GM23338 (cell line): ENCODE measurements at regions not wholly inside any gene's neighbourhood (a gene's known extent, or its start where the extent isn't known, plus 50 kb on each side); places are given as distances from the start of the nearest gene placed in this dataset.

Source experiments
- ATAC-seq: fragments of 200-7000 bp; cut with Tn5 transposase; 3 replicates; pipeline ENCODE4 v1.9.1; 2020
- DNase-seq: peaks from one replicate; pipeline ENCODE4 v3.0.0-alpha.2; 2015; ENCODE audit warnings: low spot score
- H2AFZ ChIP-seq: fragments of 200-600 bp; sonication (generic); 2 replicates; pipeline ENCODE4 v1.8.0; 2016; ENCODE audit warnings: antibody characterized with exemption, mild to moderate bottlenecking, moderate library complexity
- H3F3A ChIP-seq: fragments of 200-600 bp; sonication (generic); replicated peaks from 2 replicates; pipeline ENCODE4 v1.8.0; 2017; ENCODE audit warnings: antibody characterized with exemption, mixed run types, low read depth
- H3K27ac ChIP-seq: fragments of 200-600 bp; sonication (generic); 2 replicates; pipeline ENCODE4 v1.6.1; 2016; ENCODE audit warnings: low read depth
- H3K27me3 ChIP-seq: fragments of 200-600 bp; sonication (generic); 2 replicates; pipeline ENCODE4 v1.8.0; 2016; ENCODE audit warnings: mild to moderate bottlenecking, mixed run types, moderate library complexity; ENCODE audit not compliant: insufficient read depth
- H3K36me3 ChIP-seq: fragments of 200-600 bp; sonication (generic); 2 replicates; pipeline ENCODE4 v1.8.0; 2016; ENCODE audit warnings: mild to moderate bottlenecking; ENCODE audit not compliant: insufficient read depth
- H3K4me1 ChIP-seq: fragments of 200-600 bp; sonication (generic); 2 replicates; pipeline ENCODE4 v1.8.0; 2016; ENCODE audit warnings: mild to moderate bottlenecking, moderate library complexity; ENCODE audit not compliant: insufficient read depth
- H3K4me2 ChIP-seq: fragments of 200-600 bp; sonication (generic); 2 replicates; pipeline ENCODE4 v1.7.1; 2017; ENCODE audit warnings: mixed run types
- H3K4me3 ChIP-seq: fragments of 200-600 bp; sonication (generic); 2 replicates; pipeline ENCODE4 v1.6.1; 2016; ENCODE audit warnings: mixed run types
- H3K79me2 ChIP-seq: fragments of 200-600 bp; sonication (generic); replicated peaks from 2 replicates; pipeline ENCODE4 v1.8.0; 2017; ENCODE audit warnings: mild to moderate bottlenecking; ENCODE audit not compliant: insufficient read depth
- H3K9me2 ChIP-seq: fragments of 200-600 bp; sonication (generic); 2 replicates; pipeline ENCODE4 v1.8.0; 2017; ENCODE audit not compliant: insufficient read depth
- H4K20me1 ChIP-seq: fragments of 200-600 bp; sonication (generic); replicated peaks from 2 replicates; pipeline ENCODE4 v1.8.0; 2017; ENCODE audit warnings: mild to moderate bottlenecking; ENCODE audit not compliant: insufficient read depth
- H3K27ac Mint-ChIP-seq: 2 replicates; pipeline ENCODE4 v1.8.0; 2020; ENCODE audit warnings: inconsistent platforms, mild to moderate bottlenecking, moderate library complexity, mixed read lengths
- H3K27me3 Mint-ChIP-seq: 3 replicates; pipeline ENCODE4 v1.8.0; 2022; ENCODE audit warnings: low read depth, mild to moderate bottlenecking, moderate library complexity, mixed read lengths, inconsistent platforms; ENCODE audit not compliant: insufficient read depth, poor library complexity
- H3K36me3 Mint-ChIP-seq: 3 replicates; pipeline ENCODE4 v1.8.0; 2021; ENCODE audit warnings: low read depth, mild to moderate bottlenecking, inconsistent platforms, moderate library complexity, mixed read lengths
- H3K4me1 Mint-ChIP-seq: 3 replicates; pipeline ENCODE4 v1.8.0; 2020; ENCODE audit warnings: mild to moderate bottlenecking, inconsistent platforms, mixed read lengths
- H3K4me3 Mint-ChIP-seq: 3 replicates; pipeline ENCODE4 v1.8.0; 2021; ENCODE audit warnings: moderate library complexity, mild to moderate bottlenecking, inconsistent platforms, mixed read lengths
- H3K9me3 Mint-ChIP-seq: 3 replicates; pipeline ENCODE4 v1.8.0; 2020; ENCODE audit warnings: moderate library complexity, mild to moderate bottlenecking, inconsistent platforms, mixed read lengths
- CTCF ChIP-seq, 2 experiments: fragments of 200-600 bp in 1 of 2; sonication (generic) in 1 of 2; conservative IDR thresholded peaks; 2 replicates each; pipeline versions ENCODE4 v1.5.1 to v1.6.1; 2016 to 2017; ENCODE audit warnings: antibody characterized with exemption in 2 of 2, low read depth in 2 of 2, mild to moderate bottlenecking in 2 of 2, moderate library complexity in 1 of 2
- ETS1 ChIP-seq: IDR thresholded peaks from 2 replicates; pipeline ENCODE4 v1.6.1; 2016; ENCODE audit warnings: antibody characterized with exemption
- EZH2 ChIP-seq: fragments of 200-600 bp; sonication (generic); IDR thresholded peaks from one replicate; pipeline ENCODE4 v1.8.0; 2017; ENCODE audit warnings: antibody characterized with exemption, mild to moderate bottlenecking, low read depth; ENCODE audit not compliant: unreplicated experiment
- EZH2phosphoT487 ChIP-seq: fragments of 200-600 bp; sonication (generic); IDR thresholded peaks from one replicate; pipeline ENCODE4 v1.8.1; 2018; ENCODE audit warnings: antibody characterized with exemption; ENCODE audit not compliant: unreplicated experiment
- JUNB ChIP-seq: IDR thresholded peaks from one replicate; pipeline ENCODE4 v1.6.1; 2016; ENCODE audit warnings: antibody characterized with exemption; ENCODE audit not compliant: unreplicated experiment
- POLR2AphosphoS5 ChIP-seq: IDR thresholded peaks from 2 replicates; pipeline ENCODE4 v1.6.1; 2016; ENCODE audit warnings: antibody characterized with exemption, low read depth
- REST ChIP-seq: IDR thresholded peaks from one replicate; pipeline ENCODE4 v1.6.1; 2018; ENCODE audit warnings: antibody characterized with exemption; ENCODE audit not compliant: unreplicated experiment
- STAT1 ChIP-seq: IDR thresholded peaks from one replicate; pipeline ENCODE4 v1.6.1; 2016; ENCODE audit warnings: antibody characterized with exemption; ENCODE audit not compliant: unreplicated experiment

- H3K4me3 Mint-ChIP-seq, result no peak overlapping the region
- Histone ChIP-seq H3K36me3 (no peaks in the 10 kb centered on the region), H3F3A (no peaks in the 10 kb centered on the region), H3K79me2 (no peaks in the 10 kb centered on the region), H3K4me2 (no peak overlapping the region), H2AFZ (no peak overlapping the region), H3K4me3 (no peak overlapping the region), H3K27me3 (no peaks in the 10 kb centered on the region), H4K20me1 (no peaks in the 10 kb centered on the region), H3K4me1 (no peaks in the 10 kb centered on the region), H3K27ac (no peak overlapping the region), H3K9me2 (no peaks in the 10 kb centered on the region)
- no peak overlapping the region for H3K27ac Mint-ChIP-seq
- ATAC-seq (peak; percentile 100), DNase-seq (peak; percentile 81)
- no peaks in the 10 kb centered on the region for H3K27me3 Mint-ChIP-seq
- H3K9me3 Mint-ChIP-seq, result peaks cover 16% of the 10 kb centered on the region
- H3K36me3 Mint-ChIP-seq, result peaks cover 9% of the 10 kb centered on the region; the same call in 2 of the 3 replicates
- no peaks in the 10 kb centered on the region for H3K4me1 Mint-ChIP-seq
- TF ChIP-seq JUNB (no peak), REST (no peak), EZH2phosphoT487 (no peak), CTCF (conservative IDR thresholded peaks at IDR 0.05; ENCODE audit: low read depth in 2 of 2) (peak; percentile 84 to 91), POLR2AphosphoS5 (no peak)
These were observed 114.1 kb upstream of the RIOK2 start for GRCh38 chr5:97297063-97297703.

GRCh38 chr5:97297704-97298091, 114.7 kb upstream of the RIOK2 start:
- Histone ChIP-seq H3K4me3 (no peak overlapping the region), H2AFZ (no peak overlapping the region), H3K27me3 (no peaks in the 10 kb centered on the region), H3K9me2 (no peaks in the 10 kb centered on the region), H3K4me2 (no peak overlapping the region), H3K79me2 (no peaks in the 10 kb centered on the region), H3K27ac (no peak overlapping the region), H3K4me1 (no peaks in the 10 kb centered on the region), H3F3A (no peaks in the 10 kb centered on the region), H3K36me3 (no peaks in the 10 kb centered on the region), H4K20me1 (no peaks in the 10 kb centered on the region)
- Mint-ChIP-seq H3K4me1 (no peaks in the 10 kb centered on the region), H3K27me3 (no peaks in the 10 kb centered on the region), H3K36me3 (peaks cover 9% of the 10 kb centered on the region; the same call in 2 of the 3 replicates), H3K4me3 (no peak overlapping the region), H3K9me3 (peaks cover 21% of the 10 kb centered on the region), H3K27ac (no peak overlapping the region)
- ATAC-seq, result no peak
- DNase-seq, result no peak
- TF ChIP-seq ETS1 (no peak), STAT1 (no peak), EZH2 (no peak), EZH2phosphoT487 (no peak), REST (no peak)
